HS-5 (cell line): ENCODE measurements at regions not wholly inside any gene's neighbourhood (a gene's known extent, or its start where the extent isn't known, plus 50 kb on each side); places are given as distances from the start of the nearest gene placed in this dataset.
"Not testable (repeated sequence)": the region's sequence is repeated elsewhere in the genome, so short reads cannot be mapped to it uniquely, and the experiment has no call there.

Experiments
- DNase-seq: peaks from one replicate; pipeline ENCODE4 v3.0.0-alpha.2; 2012; ENCODE audit warnings: low read depth

DNA sequence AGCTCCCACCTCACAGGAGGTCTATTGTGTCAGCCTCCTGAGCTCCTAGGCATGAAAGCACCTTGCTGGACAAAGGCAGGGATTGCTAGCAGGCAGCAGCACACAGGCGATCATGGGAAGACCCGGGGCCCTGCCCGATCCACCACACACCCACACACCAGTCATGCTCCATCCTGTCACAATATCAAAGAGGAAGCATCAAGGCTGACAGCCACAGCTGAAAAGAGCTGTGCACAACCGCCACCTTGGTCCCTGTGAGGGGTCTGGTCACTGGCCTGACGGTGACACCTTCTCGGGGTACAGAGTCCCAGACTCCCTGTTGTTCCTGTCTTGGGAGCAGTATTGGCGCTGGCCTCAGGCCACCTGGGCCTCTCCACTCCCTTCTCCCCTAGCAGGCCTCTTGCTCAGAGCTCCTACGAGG is 89.7 kb upstream of the RET start:
- DNase-seq, result no peak

DNA sequence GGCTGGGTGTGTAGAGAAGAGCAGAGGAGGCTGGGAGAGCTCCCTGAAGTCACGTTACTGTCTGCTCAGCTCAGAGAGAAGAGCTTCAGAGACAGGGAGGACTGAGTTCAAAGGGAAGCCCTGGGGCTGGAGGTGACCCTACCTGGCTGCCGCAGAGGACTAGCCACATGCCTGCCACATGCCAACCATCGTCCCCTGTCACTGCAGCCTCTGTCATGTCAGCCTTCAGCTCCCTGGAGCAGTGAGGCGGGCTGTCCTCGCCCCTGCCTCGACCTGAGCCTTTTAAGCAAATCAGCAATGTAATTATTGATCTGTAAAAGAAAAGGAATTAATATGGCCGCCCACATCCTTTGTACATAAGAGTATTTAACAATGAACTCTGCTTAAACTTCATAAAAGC is 89.3 kb upstream of the RET start:
- DNase-seq, result no peak

DNA sequence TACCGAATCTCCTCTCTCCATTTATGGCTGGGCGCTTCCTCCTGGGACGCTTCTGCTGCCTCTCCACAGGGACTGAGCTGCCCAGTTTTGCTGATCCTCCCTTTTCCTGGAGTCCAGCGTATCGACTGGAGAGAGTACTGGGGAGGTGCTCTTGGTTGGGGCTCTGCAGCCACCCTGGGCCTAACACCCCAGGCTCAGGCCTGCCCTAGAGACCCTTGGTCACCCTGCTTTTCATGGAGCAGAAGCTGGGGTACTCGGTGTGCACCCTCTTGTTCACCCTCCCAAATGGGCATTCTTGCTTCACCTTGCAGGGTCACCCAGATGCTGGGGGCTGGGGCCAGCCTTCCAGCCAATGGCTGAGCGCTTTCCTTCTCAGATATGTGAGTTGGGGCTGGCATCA is 88.8 kb upstream of the RET start:
- DNase-seq, result no peak

DNA sequence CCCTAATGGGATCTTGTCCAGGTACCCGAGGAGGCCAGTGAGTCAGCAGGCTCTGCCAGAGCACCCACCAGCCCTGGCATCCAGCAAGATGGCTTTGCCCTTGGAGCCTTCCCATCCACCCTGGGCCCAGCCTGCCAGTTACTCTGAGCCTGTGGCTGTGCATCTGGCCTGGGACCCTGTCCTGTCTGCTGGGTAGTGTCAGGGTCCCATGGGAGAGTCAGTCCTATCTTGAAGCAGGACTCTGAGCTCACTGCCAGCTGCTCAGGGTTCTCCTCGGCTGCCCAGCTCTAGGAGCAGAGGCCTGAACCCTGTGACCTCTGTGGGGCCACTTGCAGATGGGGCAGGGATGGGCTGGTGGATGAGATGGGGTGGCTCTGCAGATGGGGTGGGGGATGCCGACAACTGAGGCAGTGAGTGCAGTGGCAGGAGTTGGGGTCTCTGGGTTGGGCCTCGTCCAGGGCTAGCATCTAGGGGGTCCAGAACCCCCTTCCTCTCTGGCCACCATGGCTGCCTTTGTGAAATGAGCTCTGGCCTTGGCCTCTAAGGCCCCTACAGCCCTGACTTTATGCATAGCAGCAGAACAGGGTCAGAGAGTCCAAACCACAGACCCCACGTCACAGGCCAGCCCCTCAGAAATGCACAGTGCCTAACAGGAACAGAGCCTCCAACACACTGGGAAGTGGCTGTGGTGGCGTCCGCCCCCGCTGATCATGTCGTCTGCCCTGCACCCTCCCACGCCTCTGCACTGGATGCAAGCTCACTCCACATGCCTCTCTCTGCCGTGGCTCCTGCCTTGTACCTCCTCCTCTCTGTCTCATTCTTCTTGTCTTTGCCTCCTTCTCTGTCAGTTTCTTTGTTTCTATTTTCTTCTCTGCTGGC is 88.1 kb upstream of the RET start:
- DNase-seq, result no peak

- DNase-seq, result no peak
These were observed 87.4 kb upstream of the RET start for GRCh38 chr10:42989481-42989921.

DNA sequence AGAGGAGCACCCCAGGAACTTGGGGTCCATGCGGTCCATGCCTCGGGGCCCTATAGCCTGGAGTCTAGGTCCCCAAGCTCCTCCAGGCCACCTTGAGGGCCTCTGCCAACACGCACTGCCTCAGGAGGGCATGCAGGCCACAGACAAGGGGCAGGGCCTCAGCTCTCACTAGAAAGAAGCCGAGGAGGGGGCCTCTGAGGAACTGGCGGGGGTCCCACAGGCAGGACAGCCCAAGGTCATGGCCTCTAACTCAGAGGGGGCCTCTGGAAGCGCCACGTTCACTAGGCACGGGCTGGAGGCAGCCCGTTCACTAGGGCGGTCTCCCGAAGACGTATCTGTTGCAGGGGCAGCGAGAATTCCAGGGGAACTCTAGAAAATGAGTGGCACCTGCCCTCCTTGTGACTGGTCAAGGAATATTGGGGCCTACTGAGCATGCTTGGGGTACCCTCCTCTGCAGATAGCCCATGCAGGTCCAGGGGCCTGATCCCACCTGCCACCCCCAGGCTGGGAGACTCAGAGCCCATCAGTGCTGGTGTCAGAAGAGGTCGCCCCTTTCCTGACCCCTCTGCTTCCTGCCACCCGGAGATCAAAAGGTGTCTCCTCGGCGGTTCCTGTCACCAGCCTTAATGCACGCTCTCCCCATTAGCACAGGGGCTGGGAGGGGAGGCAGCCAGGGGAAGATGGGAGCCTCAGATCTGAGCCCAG is 86.7 kb upstream of the RET start:
- no peak for DNase-seq

- no peak for DNase-seq
These were observed 86.0 kb upstream of the RET start for GRCh38 chr10:42990721-42991441.

DNA sequence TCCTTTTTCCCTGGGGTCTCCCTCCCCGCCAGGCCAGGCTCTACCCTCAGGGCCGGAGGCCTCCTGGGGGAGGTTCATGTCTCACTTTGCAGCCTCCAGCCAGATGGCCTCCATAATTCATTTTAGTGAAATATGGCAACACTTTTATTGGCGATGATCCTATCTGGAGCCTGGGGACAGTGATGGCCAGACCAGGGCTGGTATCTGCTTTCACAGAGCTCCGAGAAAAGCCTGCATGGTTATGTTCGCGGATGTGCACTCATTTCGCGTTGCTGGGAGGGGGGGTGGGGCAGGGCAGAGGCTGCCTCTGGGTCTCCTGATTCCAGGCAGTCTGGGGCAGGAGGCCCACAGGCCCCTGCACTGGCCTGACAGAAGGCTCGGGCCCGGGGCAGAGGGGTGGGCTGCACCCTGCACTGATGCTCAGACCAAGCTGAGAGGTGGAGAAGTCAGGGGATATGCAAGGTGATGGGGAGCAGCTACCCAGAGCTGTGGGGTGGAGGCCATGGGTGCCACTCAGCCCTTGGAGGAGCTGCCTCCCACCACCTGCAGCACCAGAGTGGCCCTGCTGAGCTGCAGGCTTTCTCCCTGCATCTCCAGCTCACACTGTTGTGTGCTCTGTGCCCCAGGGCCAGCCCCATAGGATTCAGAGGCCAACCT is 85.3 kb upstream of the RET start:
- DNase-seq, result no peak

GRCh38 chr10:42992156-42992956 is 84.5 kb upstream of the RET start:
- DNase-seq, result no peak

GRCh38 chr10:42992957-42993390 is 83.9 kb upstream of the RET start:
- no peak for DNase-seq

DNA sequence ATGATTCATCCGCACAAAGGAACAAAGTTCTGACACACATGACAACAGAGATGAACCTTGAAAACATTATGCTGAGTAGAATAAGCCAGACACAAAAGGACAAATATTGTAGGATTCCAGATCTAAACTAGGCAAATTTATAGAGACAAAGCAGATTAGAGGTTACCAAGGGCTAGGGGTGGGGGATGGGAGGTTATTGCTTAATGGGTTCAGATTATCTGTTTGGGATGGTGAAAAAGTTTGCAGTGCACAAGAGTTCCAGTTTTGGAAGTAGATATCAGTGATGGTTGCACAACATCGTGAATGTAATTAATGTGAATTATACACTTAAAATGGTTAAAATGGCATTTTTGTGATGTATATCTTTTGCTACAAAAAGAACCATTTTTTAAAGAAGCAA is 82.0 kb upstream of the RET start:
- DNase-seq, result not testable (repeated sequence)

DNA sequence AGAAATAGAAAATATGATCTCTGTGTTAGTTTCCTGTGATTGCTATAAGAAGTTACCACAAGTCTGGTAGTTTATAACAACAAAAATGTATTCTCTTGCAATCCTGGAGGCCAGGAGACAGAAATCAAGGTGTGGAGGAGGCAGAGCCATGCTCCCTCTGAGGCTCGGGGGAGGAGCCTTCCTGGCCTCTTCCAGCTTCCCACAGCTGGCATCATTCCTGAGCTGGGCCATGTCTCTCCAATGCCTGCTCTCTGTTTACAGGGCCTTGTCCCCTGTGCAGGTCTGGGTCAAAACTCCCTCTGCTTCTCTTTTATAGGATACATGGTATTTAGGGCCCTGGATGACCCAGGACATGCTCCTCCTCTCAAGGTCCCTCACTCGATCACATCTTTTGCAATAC is 81.3 kb upstream of the RET start:
- no peak for DNase-seq

DNA sequence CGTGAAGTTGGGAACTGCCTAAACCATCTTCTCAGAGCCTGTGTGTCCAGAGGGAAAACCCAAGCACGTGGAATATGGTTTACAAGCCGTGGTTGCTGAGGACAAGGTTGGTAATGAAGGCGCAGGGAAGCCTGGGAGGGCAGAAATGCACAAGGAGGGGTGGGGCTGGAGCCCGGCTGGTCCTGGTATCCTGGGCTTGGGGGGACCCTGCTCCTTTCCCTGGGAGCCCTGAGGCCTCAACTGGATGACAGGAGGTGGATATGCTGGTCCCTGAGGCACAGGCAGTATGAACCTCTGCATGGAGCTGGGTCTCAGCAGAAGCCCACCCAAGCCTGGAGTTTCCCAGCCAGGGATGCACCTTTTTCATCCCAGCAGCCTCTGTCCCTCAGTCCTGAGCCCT is 80.3 kb upstream of the RET start:
- DNase-seq, result no peak

DNA sequence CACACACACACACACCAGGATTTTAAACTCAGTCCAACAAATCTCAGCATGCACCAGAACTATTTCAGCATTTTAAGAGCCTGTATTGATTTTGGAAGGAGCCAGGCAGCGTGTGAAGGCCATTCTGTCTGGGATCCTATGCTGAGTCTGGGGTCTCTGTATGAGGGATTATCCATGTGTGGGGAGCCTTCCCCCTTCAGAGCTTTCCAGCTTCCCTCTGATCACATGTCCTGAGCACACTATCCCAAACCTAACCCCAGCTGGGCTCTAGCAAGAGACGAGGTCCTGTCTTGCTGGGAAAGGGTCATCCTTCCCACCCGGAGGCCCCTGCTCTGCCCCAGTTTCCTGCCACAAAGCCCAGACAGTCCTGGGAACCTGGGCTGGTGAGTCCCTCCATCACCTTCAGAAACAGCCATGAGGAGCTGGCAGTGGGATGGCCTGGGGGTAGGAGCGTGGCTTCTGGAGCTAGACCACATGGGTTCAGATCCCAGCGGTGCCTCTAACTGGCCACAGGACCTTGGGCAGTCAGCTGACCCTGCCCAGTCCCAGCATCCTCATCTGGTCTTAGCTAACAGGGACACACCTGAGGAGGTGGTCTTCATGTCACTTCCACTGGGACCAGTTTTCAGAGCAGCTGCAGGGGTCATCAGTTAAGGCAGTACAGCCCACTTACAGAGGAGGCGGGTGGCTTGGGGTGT is 79.6 kb upstream of the RET start:
- DNase-seq, result no peak

DNA sequence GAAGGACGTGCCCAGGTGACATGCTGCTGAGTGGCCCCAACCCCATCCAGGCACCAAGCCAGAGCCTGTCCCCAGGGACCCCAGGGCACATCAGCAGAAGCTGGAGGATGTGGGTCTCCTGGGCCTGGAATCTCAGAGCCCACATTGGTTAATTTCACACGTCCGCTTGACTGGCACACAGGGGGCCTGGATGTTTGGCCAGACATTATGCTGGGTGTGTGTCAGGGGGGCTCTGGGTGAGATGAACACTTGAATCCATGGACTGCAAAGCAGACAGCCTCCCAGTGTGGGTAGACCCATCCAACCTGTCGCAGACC is 79.1 kb upstream of the RET start:
- no peak for DNase-seq

DNA sequence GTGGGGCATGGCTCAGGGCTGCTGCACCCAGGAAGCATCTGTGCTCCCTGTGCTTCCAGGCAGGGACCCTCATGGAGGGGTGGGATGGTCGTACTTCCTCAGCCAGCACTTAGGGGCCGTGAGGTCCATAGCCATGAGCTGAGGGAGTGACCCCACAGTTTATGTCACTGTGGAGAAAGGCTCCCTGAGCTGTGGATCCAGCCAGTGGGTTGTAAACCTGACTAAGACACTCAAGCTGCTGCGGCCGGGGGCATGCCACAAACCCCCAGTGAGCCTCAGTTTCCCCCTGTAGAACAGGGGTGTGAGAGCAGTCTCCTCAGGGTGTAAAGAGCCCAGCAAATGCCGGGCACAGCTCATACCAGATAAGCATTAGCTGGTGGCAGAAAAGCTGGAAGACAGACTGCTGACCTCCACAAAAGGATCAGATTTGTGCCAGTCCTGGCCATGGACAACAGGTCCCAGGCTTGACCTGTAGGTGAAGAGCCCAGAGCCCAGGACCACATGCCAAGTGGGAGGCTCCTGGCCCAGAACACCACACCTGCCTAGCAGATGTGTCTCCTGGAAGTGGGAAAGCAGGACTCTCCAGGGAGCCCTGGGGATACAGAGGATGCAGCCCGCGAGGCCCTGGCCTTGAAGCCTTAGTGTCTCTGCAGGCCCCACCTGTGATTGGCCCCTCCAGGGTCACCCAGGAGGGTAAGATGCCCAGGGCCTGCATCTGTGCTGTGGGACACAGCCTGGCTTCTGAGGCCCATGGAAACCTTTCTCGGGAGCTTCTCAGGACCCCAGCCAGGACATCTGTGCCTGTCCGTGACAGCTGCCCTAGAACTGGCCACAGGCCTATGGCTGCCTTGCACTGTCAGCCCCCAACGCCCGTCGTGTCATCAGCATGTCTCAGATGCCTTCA is 78.1 kb upstream of the RET start:
- DNase-seq, result no peak

GRCh38 chr10:42999385-43000020 is 77.4 kb upstream of the RET start:
- no peak for DNase-seq

- DNase-seq, result no peak
These were observed 76.9 kb upstream of the RET start for GRCh38 chr10:43000021-43000411.

DNA sequence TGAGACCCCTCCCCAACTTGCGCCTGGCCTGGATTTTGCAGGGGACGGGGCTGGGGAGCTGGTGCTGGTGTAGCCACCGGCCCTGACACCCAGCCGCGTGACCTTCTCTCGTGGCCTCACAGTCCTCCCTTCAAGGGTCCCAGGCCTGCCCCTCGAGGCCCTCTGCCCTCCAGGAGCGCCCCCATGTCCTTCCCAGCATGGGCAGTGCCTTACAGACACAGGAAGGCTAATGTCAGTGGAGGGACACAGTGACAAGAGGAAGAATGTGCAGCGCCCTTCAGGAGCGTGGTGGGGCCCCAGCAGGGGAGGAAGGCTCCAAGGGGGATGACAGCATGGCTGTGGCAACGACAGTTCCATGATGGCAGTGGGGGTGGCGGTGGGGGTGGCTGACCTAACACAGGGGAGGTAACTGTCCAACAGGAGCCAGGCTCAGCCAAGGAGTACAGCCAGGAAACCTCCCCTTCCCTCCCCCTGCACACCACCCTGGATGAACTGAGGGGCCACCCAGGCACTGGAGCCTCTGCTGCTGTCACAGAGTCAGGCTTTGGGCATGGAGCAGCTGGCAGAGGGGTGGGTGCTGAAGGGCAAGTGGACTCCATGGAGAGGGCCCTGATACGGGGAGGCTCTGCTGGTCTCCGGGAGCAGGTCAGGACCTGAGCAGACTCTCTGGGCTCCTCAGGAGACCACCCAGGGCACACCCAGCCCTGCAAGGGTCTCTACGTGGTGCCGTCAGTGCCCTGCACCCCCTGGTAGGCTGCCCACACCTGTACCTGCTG is 76.0 kb upstream of the RET start:
- DNase-seq, result no peak
